OCI-LY3 (cell line): ENCODE measurements at regions not wholly inside any gene's neighbourhood (a gene's known extent, or its start where the extent isn't known, plus 50 kb on each side); places are given as distances from the start of the nearest gene placed in this dataset.
"Not testable (repeated sequence)": the region's sequence is repeated elsewhere in the genome, so short reads cannot be mapped to it uniquely, and the experiment has no call there.

Source experiments
- H2AFZ ChIP-seq: fragments of 200-600, 300-600 bp; shearing (Covaris generic); 2 replicates; pipeline ENCODE4 v1.6.0; 2014; ENCODE audit warnings: antibody characterized with exemption, low read depth, low read length
- H3K27ac ChIP-seq: fragments of 200-600, 300-600 bp; sonication (generic); 2 replicates; pipeline ENCODE4 v1.5.1; 2014; ENCODE audit warnings: mild to moderate bottlenecking, low read length, moderate library complexity, mixed read lengths
- H3K27me3 ChIP-seq: fragments of 200-600, 300-600 bp; sonication (generic); 2 replicates; pipeline ENCODE4 v1.6.1; 2014; ENCODE audit warnings: low read depth, low read length, mixed read lengths
- H3K36me3 ChIP-seq: fragments of 200-600, 300-600 bp; sonication (generic); replicated peaks from 2 replicates; pipeline ENCODE3; 2014; ENCODE audit warnings: low read depth, low read length, mixed read lengths
- H3K4me1 ChIP-seq: fragments of 300-600, 200-600 bp; sonication (generic); 2 replicates; pipeline ENCODE4 v1.6.1; 2014; ENCODE audit warnings: low read length, mixed read lengths
- H3K4me2 ChIP-seq: fragments of 200-600, 300-600 bp; sonication (generic); 2 replicates; pipeline ENCODE4 v1.6.1; 2014; ENCODE audit warnings: low read length, mixed read lengths
- H3K4me3 ChIP-seq: fragments of 300-600, 200-600 bp; sonication (generic); 2 replicates; pipeline ENCODE4 v1.5.1; 2014; ENCODE audit warnings: antibody characterized with exemption, mild to moderate bottlenecking, low read length, moderate library complexity
- H3K79me2 ChIP-seq: fragments of 300-600, 200-600 bp; shearing (Covaris generic); 2 replicates; pipeline ENCODE4 v1.6.1; 2014; ENCODE audit warnings: mild to moderate bottlenecking, low read length, mixed read lengths
- H3K9ac ChIP-seq: fragments of 300-600, 200-600 bp; shearing (Covaris generic); 2 replicates; pipeline ENCODE4 v1.6.0; 2014; ENCODE audit warnings: mild to moderate bottlenecking, low read length, moderate library complexity
- H3K9me3 ChIP-seq: fragments of 200-600, 300-600 bp; shearing (Covaris generic); 2 replicates; pipeline ENCODE4 v1.6.1; 2014; ENCODE audit warnings: low read length, mixed read lengths; ENCODE audit not compliant: insufficient read depth
- H4K20me1 ChIP-seq: fragments of 200-600, 300-600 bp; sonication (generic); 2 replicates; pipeline ENCODE4 v1.6.1; 2016; ENCODE audit warnings: low read length, mixed read lengths; ENCODE audit not compliant: insufficient read depth
- EZH2phosphoT487 ChIP-seq: fragments of 200-600 bp; shearing (Covaris generic); IDR thresholded peaks from 2 replicates; pipeline ENCODE4 v1.6.1; 2018; ENCODE audit warnings: antibody characterized with exemption, mixed run types, low read depth
- TF ChIP-seq, protein P1 (sequence below): fragments of 200-600, 300-600 bp; sonication (generic); IDR thresholded peaks from 2 replicates; pipeline ENCODE4 v1.5.1; 2014; ENCODE audit warnings: antibody characterized with exemption, low read length, low read depth

DNA sequence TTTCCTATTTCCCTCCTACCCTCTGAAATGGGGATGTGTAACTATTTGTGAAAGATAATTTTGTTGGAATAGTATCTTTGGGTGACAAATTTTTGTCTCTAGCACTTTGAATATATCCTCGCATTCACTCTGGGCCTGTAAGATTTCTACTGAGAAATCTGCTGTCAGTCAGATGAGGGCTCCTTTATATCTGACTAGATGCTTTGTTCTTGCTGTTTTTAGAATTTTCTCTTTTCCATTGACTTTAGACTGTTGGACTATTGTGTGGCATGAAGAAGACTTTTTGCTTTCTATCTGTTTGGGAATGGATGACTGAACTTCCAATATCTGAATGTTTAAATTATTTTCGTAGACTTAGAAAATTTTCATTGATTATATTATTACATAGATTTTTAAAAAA lies 54.2 kb upstream of the GRID2 start:
- Histone ChIP-seq H3K27me3 (no peaks in the 10 kb centered on the region), H2AFZ (no peak overlapping the region), H4K20me1 (no peaks in the 10 kb centered on the region), H3K27ac (no peak overlapping the region), H3K36me3 (no peaks in the 10 kb centered on the region), H3K4me1 (no peaks in the 10 kb centered on the region), H3K4me3 (no peak overlapping the region), H3K4me2 (no peak overlapping the region), H3K79me2 (no peaks in the 10 kb centered on the region), H3K9ac (no peak overlapping the region), H3K9me3 (no peaks in the 10 kb centered on the region)
- TF ChIP-seq, protein P1, sequence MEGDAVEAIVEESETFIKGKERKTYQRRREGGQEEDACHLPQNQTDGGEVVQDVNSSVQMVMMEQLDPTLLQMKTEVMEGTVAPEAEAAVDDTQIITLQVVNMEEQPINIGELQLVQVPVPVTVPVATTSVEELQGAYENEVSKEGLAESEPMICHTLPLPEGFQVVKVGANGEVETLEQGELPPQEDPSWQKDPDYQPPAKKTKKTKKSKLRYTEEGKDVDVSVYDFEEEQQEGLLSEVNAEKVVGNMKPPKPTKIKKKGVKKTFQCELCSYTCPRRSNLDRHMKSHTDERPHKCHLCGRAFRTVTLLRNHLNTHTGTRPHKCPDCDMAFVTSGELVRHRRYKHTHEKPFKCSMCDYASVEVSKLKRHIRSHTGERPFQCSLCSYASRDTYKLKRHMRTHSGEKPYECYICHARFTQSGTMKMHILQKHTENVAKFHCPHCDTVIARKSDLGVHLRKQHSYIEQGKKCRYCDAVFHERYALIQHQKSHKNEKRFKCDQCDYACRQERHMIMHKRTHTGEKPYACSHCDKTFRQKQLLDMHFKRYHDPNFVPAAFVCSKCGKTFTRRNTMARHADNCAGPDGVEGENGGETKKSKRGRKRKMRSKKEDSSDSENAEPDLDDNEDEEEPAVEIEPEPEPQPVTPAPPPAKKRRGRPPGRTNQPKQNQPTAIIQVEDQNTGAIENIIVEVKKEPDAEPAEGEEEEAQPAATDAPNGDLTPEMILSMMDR, result no peak
- TF ChIP-seq EZH2phosphoT487, result no peak

- Histone ChIP-seq H3K4me2 (no peak overlapping the region), H3K9ac (no peak overlapping the region), H3K27me3 (no peaks in the 10 kb centered on the region), H3K4me3 (no peak overlapping the region), H3K79me2 (no peaks in the 10 kb centered on the region), H3K36me3 (no peaks in the 10 kb centered on the region), H3K27ac (no peak overlapping the region), H4K20me1 (no peaks in the 10 kb centered on the region), H3K4me1 (no peaks in the 10 kb centered on the region), H3K9me3 (no peaks in the 10 kb centered on the region), H2AFZ (no peak overlapping the region)
- TF ChIP-seq EZH2phosphoT487, result no peak
- TF ChIP-seq, protein P1, result no peak
Measured at GRCh38 chr4:92251711-92252110, 52.1 kb upstream of the GRID2 start.

- H3K4me1 ChIP-seq, H3K9me3 ChIP-seq, H3K4me2 ChIP-seq, H3K36me3 ChIP-seq, H3K27ac ChIP-seq, H3K9ac ChIP-seq, H4K20me1 ChIP-seq, H2AFZ ChIP-seq, H3K4me3 ChIP-seq, H3K79me2 ChIP-seq, H3K27me3 ChIP-seq: not testable (repeated sequence)
Measured at GRCh38 chr4:92252358-92252757, 51.4 kb upstream of the GRID2 start.

DNA sequence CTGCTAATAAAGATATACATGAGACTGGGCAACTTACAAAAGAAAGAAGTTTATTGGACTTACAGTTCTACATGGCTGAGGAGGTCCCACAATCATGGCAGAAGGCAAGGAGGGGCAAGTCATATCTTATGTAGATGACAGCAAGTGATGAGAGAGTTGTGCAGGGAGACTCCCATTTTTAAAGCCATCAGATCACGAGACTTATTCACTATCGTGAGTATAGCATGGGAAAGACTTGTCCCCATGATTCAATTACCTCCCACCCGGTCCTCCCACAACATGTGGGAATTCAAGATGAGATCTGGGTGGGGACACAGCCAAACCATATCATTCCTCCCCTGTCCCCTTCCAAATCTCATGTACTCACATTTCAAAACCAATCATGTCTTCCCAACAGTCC lies 50.9 kb upstream of the GRID2 start:
- no peaks in the 10 kb centered on the region for H3K36me3 ChIP-seq
- H3K4me3 ChIP-seq, result no peak overlapping the region
- H3K27me3 ChIP-seq, result no peaks in the 10 kb centered on the region
- TF ChIP-seq EZH2phosphoT487, result no peak
- TF ChIP-seq, protein P1, result no peak
- no peaks in the 10 kb centered on the region for H3K79me2 ChIP-seq
- no peaks in the 10 kb centered on the region for H4K20me1 ChIP-seq
- H3K4me2 ChIP-seq, result no peak overlapping the region
- H3K27ac ChIP-seq, result no peak overlapping the region
- H3K4me1 ChIP-seq, result no peaks in the 10 kb centered on the region
- no peak overlapping the region for H3K9ac ChIP-seq
- no peak overlapping the region for H2AFZ ChIP-seq
- H3K9me3 ChIP-seq, result no peaks in the 10 kb centered on the region

- Histone ChIP-seq H3K79me2 (no peaks in the 10 kb centered on the region), H2AFZ (no peak overlapping the region), H3K4me3 (no peak overlapping the region), H3K4me1 (no peaks in the 10 kb centered on the region), H3K27ac (no peak overlapping the region), H3K9me3 (no peaks in the 10 kb centered on the region), H3K4me2 (no peak overlapping the region), H3K27me3 (no peaks in the 10 kb centered on the region), H4K20me1 (no peaks in the 10 kb centered on the region), H3K36me3 (no peaks in the 10 kb centered on the region), H3K9ac (no peak overlapping the region)
- TF ChIP-seq EZH2phosphoT487, result no peak
- TF ChIP-seq, protein P1, result no peak
Measured at GRCh38 chr4:92253550-92253949, 50.2 kb upstream of the GRID2 start.
